WTC11 (cell line): ENCODE measurements at regions not wholly inside any gene's neighbourhood (a gene's known extent, or its start where the extent isn't known, plus 50 kb on each side); places are given as distances from the start of the nearest gene placed in this dataset.

Experiments used
- ATF1 ChIP-seq: sonication (generic); formaldehyde crosslinking; IDR thresholded peaks from 2 replicates; pipeline ENCODE4 v1.8.1; 2023; ENCODE audit warnings: mild to moderate bottlenecking, moderate library complexity, missing genetic modification reagents
- ATF3 ChIP-seq: sonication (generic); formaldehyde crosslinking; conservative IDR thresholded peaks from 2 replicates; pipeline ENCODE4 v1.8.1; 2022; ENCODE audit warnings: mild to moderate bottlenecking, missing genetic modification reagents
- CREM ChIP-seq: sonication (generic); formaldehyde crosslinking; IDR thresholded peaks from 2 replicates; pipeline ENCODE4 v1.8.1; 2022; ENCODE audit warnings: mild to moderate bottlenecking, missing genetic modification reagents, moderate library complexity
- CTCF ChIP-seq: fragments of 200-600 bp; IDR thresholded peaks from 2 replicates; pipeline ENCODE4 v1.8.0; 2022; ENCODE audit warnings: antibody characterized with exemption
- EMX1 ChIP-seq: fragments of 250-450 bp; sonication (Bioruptor Pico); IDR thresholded peaks from 2 replicates; pipeline ENCODE4 v1.8.0; 2021; ENCODE audit warnings: mild to moderate bottlenecking
- FOXJ3 ChIP-seq: sonication (generic); formaldehyde crosslinking; IDR thresholded peaks from 2 replicates; pipeline ENCODE4 v1.9.0; 2021; ENCODE audit warnings: missing genetic modification reagents, mild to moderate bottlenecking, borderline replicate concordance
- IRF2 ChIP-seq: sonication (generic); formaldehyde crosslinking; IDR thresholded peaks from 2 replicates; pipeline ENCODE4 v1.8.0; 2022; ENCODE audit warnings: low read depth, missing genetic modification reagents, borderline replicate concordance
- JUN ChIP-seq: sonication (generic); formaldehyde crosslinking; IDR thresholded peaks from 2 replicates; pipeline ENCODE4 v1.8.0; 2023; ENCODE audit warnings: mild to moderate bottlenecking, missing genetic modification reagents
- NR3C1 ChIP-seq: sonication (generic); formaldehyde crosslinking; conservative IDR thresholded peaks from 2 replicates; pipeline ENCODE4 v1.8.1; 2023; ENCODE audit warnings: low read depth, mild to moderate bottlenecking, missing genetic modification reagents
- TF ChIP-seq, protein P1 (sequence below): sonication (generic); formaldehyde crosslinking; IDR thresholded peaks from 2 replicates; pipeline ENCODE4 v1.8.0; 2022; ENCODE audit warnings: mild to moderate bottlenecking, missing genetic modification reagents
- TF ChIP-seq, protein P2 (sequence below): sonication (generic); formaldehyde crosslinking; IDR thresholded peaks from 2 replicates; pipeline ENCODE4 v1.8.0; 2023; ENCODE audit warnings: missing genetic modification reagents, mild to moderate bottlenecking, borderline replicate concordance

DNA sequence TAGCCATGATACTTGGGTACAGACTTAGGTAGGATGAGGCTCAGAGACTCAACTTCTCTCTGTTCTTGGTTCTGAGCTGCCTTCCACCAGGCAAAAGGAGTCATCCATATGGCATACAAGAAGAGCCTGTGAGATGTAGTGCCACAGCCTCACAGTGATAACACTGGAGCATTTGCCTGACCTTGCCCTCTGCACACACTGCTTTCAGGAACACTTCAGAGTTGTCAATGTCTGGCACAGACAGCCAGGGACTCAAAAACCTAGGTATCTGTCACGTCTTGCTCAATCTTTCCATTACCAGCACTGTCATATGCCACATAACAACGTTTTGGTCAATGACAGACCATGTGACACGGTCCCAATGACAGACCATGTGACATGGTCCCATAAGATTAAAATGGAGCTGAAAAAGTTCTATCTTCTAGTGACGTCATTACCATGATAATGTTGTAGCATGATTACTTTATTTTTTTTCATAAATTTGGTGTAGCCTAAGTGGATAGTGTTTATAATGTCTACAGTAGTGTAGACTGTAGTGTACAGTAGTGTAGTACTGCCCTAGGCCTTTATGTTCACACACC lies 199.9 kb upstream of the CTTNBP2NL start:
- TF ChIP-seq, protein P1, sequence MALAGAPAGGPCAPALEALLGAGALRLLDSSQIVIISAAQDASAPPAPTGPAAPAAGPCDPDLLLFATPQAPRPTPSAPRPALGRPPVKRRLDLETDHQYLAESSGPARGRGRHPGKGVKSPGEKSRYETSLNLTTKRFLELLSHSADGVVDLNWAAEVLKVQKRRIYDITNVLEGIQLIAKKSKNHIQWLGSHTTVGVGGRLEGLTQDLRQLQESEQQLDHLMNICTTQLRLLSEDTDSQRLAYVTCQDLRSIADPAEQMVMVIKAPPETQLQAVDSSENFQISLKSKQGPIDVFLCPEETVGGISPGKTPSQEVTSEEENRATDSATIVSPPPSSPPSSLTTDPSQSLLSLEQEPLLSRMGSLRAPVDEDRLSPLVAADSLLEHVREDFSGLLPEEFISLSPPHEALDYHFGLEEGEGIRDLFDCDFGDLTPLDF = no peak
- TF ChIP-seq, protein P2, sequence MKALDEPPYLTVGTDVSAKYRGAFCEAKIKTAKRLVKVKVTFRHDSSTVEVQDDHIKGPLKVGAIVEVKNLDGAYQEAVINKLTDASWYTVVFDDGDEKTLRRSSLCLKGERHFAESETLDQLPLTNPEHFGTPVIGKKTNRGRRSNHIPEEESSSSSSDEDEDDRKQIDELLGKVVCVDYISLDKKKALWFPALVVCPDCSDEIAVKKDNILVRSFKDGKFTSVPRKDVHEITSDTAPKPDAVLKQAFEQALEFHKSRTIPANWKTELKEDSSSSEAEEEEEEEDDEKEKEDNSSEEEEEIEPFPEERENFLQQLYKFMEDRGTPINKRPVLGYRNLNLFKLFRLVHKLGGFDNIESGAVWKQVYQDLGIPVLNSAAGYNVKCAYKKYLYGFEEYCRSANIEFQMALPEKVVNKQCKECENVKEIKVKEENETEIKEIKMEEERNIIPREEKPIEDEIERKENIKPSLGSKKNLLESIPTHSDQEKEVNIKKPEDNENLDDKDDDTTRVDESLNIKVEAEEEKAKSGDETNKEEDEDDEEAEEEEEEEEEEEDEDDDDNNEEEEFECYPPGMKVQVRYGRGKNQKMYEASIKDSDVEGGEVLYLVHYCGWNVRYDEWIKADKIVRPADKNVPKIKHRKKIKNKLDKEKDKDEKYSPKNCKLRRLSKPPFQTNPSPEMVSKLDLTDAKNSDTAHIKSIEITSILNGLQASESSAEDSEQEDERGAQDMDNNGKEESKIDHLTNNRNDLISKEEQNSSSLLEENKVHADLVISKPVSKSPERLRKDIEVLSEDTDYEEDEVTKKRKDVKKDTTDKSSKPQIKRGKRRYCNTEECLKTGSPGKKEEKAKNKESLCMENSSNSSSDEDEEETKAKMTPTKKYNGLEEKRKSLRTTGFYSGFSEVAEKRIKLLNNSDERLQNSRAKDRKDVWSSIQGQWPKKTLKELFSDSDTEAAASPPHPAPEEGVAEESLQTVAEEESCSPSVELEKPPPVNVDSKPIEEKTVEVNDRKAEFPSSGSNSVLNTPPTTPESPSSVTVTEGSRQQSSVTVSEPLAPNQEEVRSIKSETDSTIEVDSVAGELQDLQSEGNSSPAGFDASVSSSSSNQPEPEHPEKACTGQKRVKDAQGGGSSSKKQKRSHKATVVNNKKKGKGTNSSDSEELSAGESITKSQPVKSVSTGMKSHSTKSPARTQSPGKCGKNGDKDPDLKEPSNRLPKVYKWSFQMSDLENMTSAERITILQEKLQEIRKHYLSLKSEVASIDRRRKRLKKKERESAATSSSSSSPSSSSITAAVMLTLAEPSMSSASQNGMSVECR (CRISPR knock-in tag) = no peak
- TF ChIP-seq EMX1 (CRISPR knock-in tag) (no peak), CTCF (no peak), IRF2 (CRISPR knock-in tag) (no peak), NR3C1 (CRISPR knock-in tag) (no peak), JUN (CRISPR knock-in tag) (no peak), FOXJ3 (CRISPR knock-in tag) (no peak), ATF1 (no peak), CREM (CRISPR knock-in tag) (no peak), ATF3 (CRISPR knock-in tag) (no peak)
